SIG-M5 treated with dmso at 0.1 percent for 504 hours (cell line): ENCODE measurements at regions not wholly inside any gene's neighbourhood (a gene's known extent, or its start where the extent isn't known, plus 50 kb on each side); places are given as distances from the start of the nearest gene placed in this dataset.
A peak's percentile ranks its signal among the peaks of the same experiment; 100 is the strongest.
"Not testable (repeated sequence)": the region's sequence is repeated elsewhere in the genome, so short reads cannot be mapped to it uniquely, and the experiment has no call there.

ENCODE experiments used
- DNase-seq: peaks from one replicate; lab custom pipeline; 2025; ENCODE audit not compliant: unreplicated experiment; lab: John Stamatoyannopoulos, UW

GRCh38 chr5:10130881-10131280 lies 118.8 kb downstream of the ATPSCKMT start:
- no peak for DNase-seq

- DNase-seq: no peak
These were observed 122.8 kb downstream of the ATPSCKMT start for GRCh38 chr5:10126900-10127299.

- DNase-seq: no peak
These were observed 124.6 kb downstream of the ATPSCKMT start for GRCh38 chr5:10125116-10125515.

- DNase-seq: no peak
These were observed 125.4 kb downstream of the ATPSCKMT start for GRCh38 chr5:10124287-10124686.

- DNase-seq: no peak
These were observed 126.3 kb downstream of the ATPSCKMT start for GRCh38 chr5:10123254-10123989.

GRCh38 chr5:10122076-10122726 lies 127.5 kb downstream of the ATPSCKMT start:
- DNase-seq: no peak

- no peak for DNase-seq
These were observed 128.8 kb downstream of the ATPSCKMT start for GRCh38 chr5:10120934-10121333.

- no peak for DNase-seq
These were observed 131.5 kb downstream of the ATPSCKMT start for GRCh38 chr5:10118150-10118549.

- no peak for DNase-seq
These were observed 133.1 kb downstream of the ATPSCKMT start for GRCh38 chr5:10116594-10116993.

GRCh38 chr5:10115669-10116068 lies 134.0 kb downstream of the ATPSCKMT start:
- DNase-seq: no peak

GRCh38 chr5:10111571-10111970 lies 138.1 kb downstream of the ATPSCKMT start:
- peak; percentile 51 for DNase-seq

- no peak for DNase-seq
These were observed 139.5 kb downstream of the ATPSCKMT start for GRCh38 chr5:10110228-10110627.

GRCh38 chr5:10109299-10109698 lies 140.4 kb downstream of the ATPSCKMT start:
- no peak for DNase-seq

GRCh38 chr5:10106806-10107205 lies 142.9 kb downstream of the ATPSCKMT start:
- DNase-seq: no peak

GRCh38 chr5:10106285-10106684 lies 143.4 kb downstream of the ATPSCKMT start:
- no peak for DNase-seq

- DNase-seq: no peak
These were observed 146.8 kb downstream of the ATPSCKMT start for GRCh38 chr5:10102706-10103497.

- not testable (repeated sequence) for DNase-seq
These were observed 147.5 kb downstream of the ATPSCKMT start for GRCh38 chr5:10102235-10102634.

GRCh38 chr5:10099548-10099947 lies 150.1 kb downstream of the ATPSCKMT start:
- no peak for DNase-seq

GRCh38 chr5:10091701-10092100 lies 158.0 kb downstream of the ATPSCKMT start:
- DNase-seq: no peak

GRCh38 chr5:10090074-10090473 lies 159.6 kb downstream of the ATPSCKMT start:
- no peak for DNase-seq

- DNase-seq: no peak
These were observed 164.5 kb downstream of the ATPSCKMT start for GRCh38 chr5:10085185-10085584.

GRCh38 chr5:10081584-10081983 lies 168.1 kb downstream of the ATPSCKMT start:
- no peak for DNase-seq
